Smooth muscle cell (in vitro differentiated cells): ENCODE measurements at regions not wholly inside any gene's neighbourhood (a gene's known extent, or its start where the extent isn't known, plus 50 kb on each side); places are given as distances from the start of the nearest gene placed in this dataset.

Source experiments
- DNase-seq: peaks from one replicate; lab custom pipeline; 2025; ENCODE audit not compliant: unreplicated experiment; lab: John Stamatoyannopoulos, UW
- H2AFZ ChIP-seq: fragments of 200-600 bp; sonication (generic); 2 replicates; pipeline ENCODE4 v1.6.0; 2016; ENCODE audit warnings: antibody characterized with exemption, low read depth, mild to moderate bottlenecking
- H3F3A ChIP-seq: fragments of 200-600 bp; sonication (generic); 2 replicates; pipeline ENCODE4 v1.6.0; 2017; ENCODE audit warnings: antibody characterized with exemption, low read depth
- H3K27ac ChIP-seq: fragments of 200-600 bp; sonication (generic); 2 replicates; pipeline ENCODE4 v1.5.1; 2016; ENCODE audit warnings: low read depth, mild to moderate bottlenecking
- H3K27me3 ChIP-seq: fragments of 200-600 bp; sonication (generic); 2 replicates; pipeline ENCODE4 v1.6.1; 2016; ENCODE audit warnings: low read depth, mild to moderate bottlenecking
- H3K36me3 ChIP-seq: fragments of 200-600 bp; sonication (generic); 2 replicates; pipeline ENCODE4 v1.5.1; 2016; ENCODE audit warnings: low read depth
- H3K4me1 ChIP-seq: fragments of 200-600 bp; sonication (generic); 2 replicates; pipeline ENCODE4 v1.5.1; 2016; ENCODE audit warnings: low read depth
- H3K4me2 ChIP-seq: fragments of 200-600 bp; sonication (generic); 2 replicates; pipeline ENCODE4 v1.6.0; 2016; ENCODE audit warnings: mild to moderate bottlenecking
- H3K4me3 ChIP-seq: fragments of 200-600 bp; sonication (generic); 2 replicates; pipeline ENCODE4 v1.5.1; 2016; ENCODE audit warnings: mild to moderate bottlenecking
- H3K79me2 ChIP-seq: fragments of 200-600 bp; sonication (generic); 2 replicates; pipeline ENCODE4 v1.6.0; 2016; ENCODE audit warnings: low read depth, mild to moderate bottlenecking
- H3K9ac ChIP-seq: fragments of 200-600 bp; sonication (generic); 2 replicates; pipeline ENCODE4 v1.6.0; 2016; ENCODE audit warnings: low read depth
- H3K9me3 ChIP-seq: fragments of 200-600 bp; sonication (generic); replicated peaks from 2 replicates; pipeline ENCODE4 v1.5.1; 2016; ENCODE audit warnings: low read depth
- H4K20me1 ChIP-seq: fragments of 200-600 bp; sonication (generic); 2 replicates; pipeline ENCODE4 v1.6.0; 2016; ENCODE audit warnings: low read depth
- CTCF ChIP-seq: fragments of 200-600 bp; sonication (generic); IDR thresholded peaks from 2 replicates; pipeline ENCODE4 v1.5.1; 2017; ENCODE audit warnings: borderline replicate concordance, mild to moderate bottlenecking, antibody characterized with exemption; ENCODE audit not compliant: insufficient read depth, poor library complexity, severe bottlenecking
- WGBS: methylation state at CpG from one replicate; pipeline ENCODE4 v1.1.7; 2016; ENCODE audit warnings: low lambda C conversion rate; 5-methylcytosine and 5-hydroxymethylcytosine counted together

DNA sequence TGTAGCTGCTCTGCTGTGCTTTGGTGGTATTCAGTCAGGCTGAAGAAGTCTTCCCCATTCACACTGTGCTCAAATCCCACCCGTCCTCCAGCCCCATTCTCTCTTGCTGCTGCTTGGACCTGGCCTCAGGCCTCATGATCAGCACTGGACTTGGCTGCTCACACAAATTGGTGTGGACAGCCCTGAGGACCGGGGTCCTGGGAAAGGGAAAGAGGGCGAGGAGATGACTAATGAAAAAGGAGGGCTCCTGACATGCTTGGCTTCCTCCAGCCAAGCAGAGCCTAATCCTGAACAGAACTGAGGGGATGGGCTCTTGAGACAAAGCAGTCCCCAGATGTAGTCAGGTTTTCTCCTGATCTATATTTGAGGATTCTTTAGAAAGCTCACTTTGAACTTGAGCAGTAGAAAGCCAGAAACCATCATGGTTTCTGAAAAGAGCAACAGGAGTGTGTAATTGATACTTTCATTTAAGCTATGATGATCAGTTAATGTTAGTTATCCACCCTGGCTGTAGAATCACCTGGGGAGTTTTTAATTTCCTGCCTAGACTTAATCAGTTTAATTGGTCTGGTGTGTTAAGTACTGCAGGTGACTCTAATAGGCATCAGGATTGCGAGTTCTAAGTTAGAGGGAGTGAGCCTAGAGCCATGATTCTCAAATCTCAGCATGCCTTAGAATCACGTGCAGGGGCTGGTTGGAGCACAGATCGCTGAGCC, 79.4 kb upstream of the THBS1 start:
- Histone ChIP-seq H3K4me1 (peaks cover 10% of the 10 kb centered on the region), H4K20me1 (no peaks in the 10 kb centered on the region), H3K9ac (no peak overlapping the region), H3K79me2 (no peaks in the 10 kb centered on the region), H3K4me2 (peak overlapping the region; percentile 21), H3K36me3 (no peaks in the 10 kb centered on the region), H3K9me3 (no peaks in the 10 kb centered on the region), H3F3A (peaks cover 28% of the 10 kb centered on the region), H3K27ac (peak overlapping the region; percentile 65), H2AFZ (no peak overlapping the region), H3K27me3 (no peaks in the 10 kb centered on the region), H3K4me3 (no peak overlapping the region)
- no peak for DNase-seq
- no peak for TF ChIP-seq CTCF
- 67% methylated on average over 6 of the region's 6 CpGs for WGBS

- Histone ChIP-seq H3K9ac (no peak overlapping the region), H4K20me1 (no peaks in the 10 kb centered on the region), H3K4me3 (no peak overlapping the region), H3K4me1 (peaks cover 14% of the 10 kb centered on the region), H3K27me3 (no peaks in the 10 kb centered on the region), H2AFZ (no peak overlapping the region), H3K27ac (peak overlapping the region; percentile 65), H3F3A (peaks cover 28% of the 10 kb centered on the region), H3K36me3 (no peaks in the 10 kb centered on the region), H3K79me2 (no peaks in the 10 kb centered on the region), H3K9me3 (no peaks in the 10 kb centered on the region), H3K4me2 (peak overlapping the region; percentile 58)
- TF ChIP-seq CTCF: no peak
- no peak for DNase-seq
- WGBS: 80% methylated on average over 4 of the region's 4 CpGs
Observed at GRCh38 chr15:39502082-39502447, 78.8 kb upstream of the THBS1 start.

DNA sequence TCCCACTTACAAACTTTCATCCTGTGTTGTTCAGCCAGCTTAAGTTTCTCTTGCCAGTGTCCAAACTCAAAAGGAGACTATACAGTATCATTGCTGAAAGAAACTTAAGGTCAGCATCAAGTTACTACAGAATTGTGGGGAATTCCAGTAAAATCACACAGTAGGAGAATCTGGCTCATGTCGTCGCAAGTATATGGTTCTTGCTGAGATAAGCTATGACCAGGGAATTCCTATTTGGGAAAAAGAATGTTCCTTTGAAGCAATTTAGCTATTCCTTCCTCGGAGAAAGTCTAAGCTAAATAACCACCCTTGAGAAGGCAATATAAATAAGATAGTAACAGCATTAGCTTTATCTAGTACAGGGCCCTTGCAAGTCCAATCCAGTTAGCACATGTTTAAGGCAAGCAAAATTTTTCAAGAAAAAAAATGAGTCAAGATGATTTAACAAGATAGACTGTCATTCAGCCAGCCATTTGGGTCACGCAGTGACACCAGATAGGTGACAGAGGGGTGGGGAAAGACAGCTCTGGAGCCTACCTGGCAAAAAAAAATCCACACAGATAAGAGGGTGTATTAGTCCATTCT, 78.2 kb upstream of the THBS1 start:
- no peaks in the 10 kb centered on the region for H3K36me3 ChIP-seq
- no peak for DNase-seq
- no peak for TF ChIP-seq CTCF
- H3K9me3 ChIP-seq: no peaks in the 10 kb centered on the region
- H3K4me3 ChIP-seq: no peak overlapping the region
- H3K9ac ChIP-seq: no peak overlapping the region
- H3K4me1 ChIP-seq: peaks cover 14% of the 10 kb centered on the region
- no peaks in the 10 kb centered on the region for H3K79me2 ChIP-seq
- WGBS: 8% methylated on average over 4 of the region's 4 CpGs
- H4K20me1 ChIP-seq: no peaks in the 10 kb centered on the region
- peaks cover 28% of the 10 kb centered on the region for H3F3A ChIP-seq
- no peak overlapping the region for H2AFZ ChIP-seq
- no peaks in the 10 kb centered on the region for H3K27me3 ChIP-seq
- H3K4me2 ChIP-seq: peak overlapping the region; percentile 58
- peak overlapping the region; percentile 65 for H3K27ac ChIP-seq

- Histone ChIP-seq H3K36me3 (no peaks in the 10 kb centered on the region), H3K9ac (no peak overlapping the region), H3K4me1 (peaks cover 14% of the 10 kb centered on the region), H3K4me2 (peak overlapping the region; percentile 58), H3F3A (peaks cover 28% of the 10 kb centered on the region), H2AFZ (no peak overlapping the region), H4K20me1 (no peaks in the 10 kb centered on the region), H3K27ac (peak overlapping the region; percentile 65), H3K4me3 (no peak overlapping the region), H3K79me2 (no peaks in the 10 kb centered on the region), H3K27me3 (no peaks in the 10 kb centered on the region), H3K9me3 (no peaks in the 10 kb centered on the region)
- no peak for DNase-seq
- 93% methylated on average over 4 of the region's 4 CpGs for WGBS
- no peak for TF ChIP-seq CTCF
Observed at GRCh38 chr15:39503526-39503925, 77.4 kb upstream of the THBS1 start.
